HL-60 (cell line): ENCODE measurements at regions not wholly inside any gene's neighbourhood (a gene's known extent, or its start where the extent isn't known, plus 50 kb on each side); places are given as distances from the start of the nearest gene placed in this dataset.
A peak's percentile ranks its signal among the peaks of the same experiment; 100 is the strongest.

Experiments
- DNase-seq, 2 experiments: peaks; one replicate each; pipeline ENCODE4 v3.0.0-alpha.2; 2010 to 2020; ENCODE audit warnings: low read depth in 1 of 2, low spot score in 1 of 2
- H3K27ac ChIP-seq: fragments of 250-450 bp; sonication (Bioruptor Pico); replicated peaks from 2 replicates; pipeline ENCODE4 v1.5.1; 2020; ENCODE audit warnings: mild to moderate bottlenecking, moderate library complexity
- H3K27me3 ChIP-seq: fragments of 250-450 bp; sonication (Bioruptor Pico); 2 replicates; pipeline ENCODE4 v1.5.1; 2021; ENCODE audit warnings: mild to moderate bottlenecking, moderate library complexity; ENCODE audit not compliant: insufficient read depth, poor library complexity, severe bottlenecking
- H3K4me3 ChIP-seq: replicated peaks from 2 replicates; pipeline ENCODE4 v1.5.1; 2011; ENCODE audit warnings: mild to moderate bottlenecking, control low read depth, low read length; ENCODE audit not compliant: insufficient read depth
- GABPA ChIP-seq: IDR thresholded peaks from 2 replicates; pipeline ENCODE4 v1.6.1; 2012; ENCODE audit warnings: low read depth
- POLR2AphosphoS5 ChIP-seq: IDR thresholded peaks from 2 replicates; pipeline ENCODE4 v1.6.1; 2012; ENCODE audit warnings: low read depth
- SPI1 ChIP-seq: IDR thresholded peaks from 2 replicates; pipeline ENCODE4 v1.6.1; 2012; ENCODE audit warnings: low read depth, mild to moderate bottlenecking, borderline replicate concordance
- TF ChIP-seq, protein P1 (sequence below): IDR thresholded peaks from one replicate; pipeline ENCODE4 v1.5.1; 2011; ENCODE audit warnings: low read length, control low read depth, inconsistent platforms; ENCODE audit not compliant: insufficient read depth
- TF ChIP-seq, protein P2 (sequence below): IDR thresholded peaks from 2 replicates; pipeline ENCODE4 v1.6.1; 2012; ENCODE audit warnings: low read depth; ENCODE audit not compliant: insufficient replicate concordance

DNA sequence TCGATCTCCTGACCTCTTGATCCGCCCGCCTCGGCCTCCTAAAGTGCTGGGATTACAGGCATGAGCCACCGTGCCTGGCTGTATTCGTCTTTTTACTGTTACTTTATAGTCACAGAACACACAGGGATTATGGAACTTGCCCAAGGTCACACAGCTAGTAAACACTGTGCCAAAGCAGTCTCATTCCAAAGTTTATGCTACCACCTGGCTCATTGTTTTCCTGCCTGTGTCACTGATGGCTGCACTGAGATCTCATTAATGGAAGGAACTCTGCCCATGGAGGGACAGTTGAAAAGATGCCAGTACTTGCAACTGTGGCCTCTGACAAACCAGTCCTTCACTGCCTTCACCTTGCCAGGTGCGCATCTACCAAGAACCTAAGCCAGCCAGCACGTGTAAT is 517.7 kb downstream of the BCOR start:
- no peak overlapping the region for H3K4me3 ChIP-seq
- H3K27me3 ChIP-seq, result peaks cover 4% of the 10 kb centered on the region
- DNase-seq, result no peak
- no peak overlapping the region for H3K27ac ChIP-seq
- no peak for TF ChIP-seq SPI1
- TF ChIP-seq, protein P1, sequence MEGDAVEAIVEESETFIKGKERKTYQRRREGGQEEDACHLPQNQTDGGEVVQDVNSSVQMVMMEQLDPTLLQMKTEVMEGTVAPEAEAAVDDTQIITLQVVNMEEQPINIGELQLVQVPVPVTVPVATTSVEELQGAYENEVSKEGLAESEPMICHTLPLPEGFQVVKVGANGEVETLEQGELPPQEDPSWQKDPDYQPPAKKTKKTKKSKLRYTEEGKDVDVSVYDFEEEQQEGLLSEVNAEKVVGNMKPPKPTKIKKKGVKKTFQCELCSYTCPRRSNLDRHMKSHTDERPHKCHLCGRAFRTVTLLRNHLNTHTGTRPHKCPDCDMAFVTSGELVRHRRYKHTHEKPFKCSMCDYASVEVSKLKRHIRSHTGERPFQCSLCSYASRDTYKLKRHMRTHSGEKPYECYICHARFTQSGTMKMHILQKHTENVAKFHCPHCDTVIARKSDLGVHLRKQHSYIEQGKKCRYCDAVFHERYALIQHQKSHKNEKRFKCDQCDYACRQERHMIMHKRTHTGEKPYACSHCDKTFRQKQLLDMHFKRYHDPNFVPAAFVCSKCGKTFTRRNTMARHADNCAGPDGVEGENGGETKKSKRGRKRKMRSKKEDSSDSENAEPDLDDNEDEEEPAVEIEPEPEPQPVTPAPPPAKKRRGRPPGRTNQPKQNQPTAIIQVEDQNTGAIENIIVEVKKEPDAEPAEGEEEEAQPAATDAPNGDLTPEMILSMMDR, result no peak
- no peak for TF ChIP-seq POLR2AphosphoS5
- TF ChIP-seq, protein P2, sequence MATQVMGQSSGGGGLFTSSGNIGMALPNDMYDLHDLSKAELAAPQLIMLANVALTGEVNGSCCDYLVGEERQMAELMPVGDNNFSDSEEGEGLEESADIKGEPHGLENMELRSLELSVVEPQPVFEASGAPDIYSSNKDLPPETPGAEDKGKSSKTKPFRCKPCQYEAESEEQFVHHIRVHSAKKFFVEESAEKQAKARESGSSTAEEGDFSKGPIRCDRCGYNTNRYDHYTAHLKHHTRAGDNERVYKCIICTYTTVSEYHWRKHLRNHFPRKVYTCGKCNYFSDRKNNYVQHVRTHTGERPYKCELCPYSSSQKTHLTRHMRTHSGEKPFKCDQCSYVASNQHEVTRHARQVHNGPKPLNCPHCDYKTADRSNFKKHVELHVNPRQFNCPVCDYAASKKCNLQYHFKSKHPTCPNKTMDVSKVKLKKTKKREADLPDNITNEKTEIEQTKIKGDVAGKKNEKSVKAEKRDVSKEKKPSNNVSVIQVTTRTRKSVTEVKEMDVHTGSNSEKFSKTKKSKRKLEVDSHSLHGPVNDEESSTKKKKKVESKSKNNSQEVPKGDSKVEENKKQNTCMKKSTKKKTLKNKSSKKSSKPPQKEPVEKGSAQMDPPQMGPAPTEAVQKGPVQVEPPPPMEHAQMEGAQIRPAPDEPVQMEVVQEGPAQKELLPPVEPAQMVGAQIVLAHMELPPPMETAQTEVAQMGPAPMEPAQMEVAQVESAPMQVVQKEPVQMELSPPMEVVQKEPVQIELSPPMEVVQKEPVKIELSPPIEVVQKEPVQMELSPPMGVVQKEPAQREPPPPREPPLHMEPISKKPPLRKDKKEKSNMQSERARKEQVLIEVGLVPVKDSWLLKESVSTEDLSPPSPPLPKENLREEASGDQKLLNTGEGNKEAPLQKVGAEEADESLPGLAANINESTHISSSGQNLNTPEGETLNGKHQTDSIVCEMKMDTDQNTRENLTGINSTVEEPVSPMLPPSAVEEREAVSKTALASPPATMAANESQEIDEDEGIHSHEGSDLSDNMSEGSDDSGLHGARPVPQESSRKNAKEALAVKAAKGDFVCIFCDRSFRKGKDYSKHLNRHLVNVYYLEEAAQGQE, result no peak
- no peak for TF ChIP-seq GABPA

DNA sequence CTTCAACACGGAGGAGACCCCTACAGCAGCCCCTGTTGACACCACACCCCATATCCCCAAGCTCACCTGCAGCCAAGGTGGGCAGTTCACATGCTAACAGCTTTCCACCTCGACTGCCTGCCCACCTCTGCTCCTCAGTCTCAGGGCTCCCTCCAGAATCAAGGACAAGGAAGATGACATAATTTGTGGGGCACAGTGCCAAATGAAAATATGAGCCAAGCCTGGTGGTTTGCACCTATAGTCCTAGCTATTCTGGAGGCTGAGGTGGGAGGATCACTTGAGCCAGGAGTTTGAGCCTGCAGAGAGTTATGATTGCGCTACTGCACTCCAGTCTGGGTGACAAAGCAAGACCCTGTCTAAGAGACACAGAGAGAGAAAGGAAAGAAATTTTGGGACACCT is 516.3 kb downstream of the BCOR start:
- Histone ChIP-seq H3K27ac (no peak overlapping the region), H3K4me3 (no peak overlapping the region), H3K27me3 (peaks cover 4% of the 10 kb centered on the region)
- no peak for TF ChIP-seq GABPA
- TF ChIP-seq, protein P2, result no peak
- no peak for TF ChIP-seq SPI1
- no peak for TF ChIP-seq POLR2AphosphoS5
- TF ChIP-seq, protein P1, result no peak
- no peak for DNase-seq

DNA sequence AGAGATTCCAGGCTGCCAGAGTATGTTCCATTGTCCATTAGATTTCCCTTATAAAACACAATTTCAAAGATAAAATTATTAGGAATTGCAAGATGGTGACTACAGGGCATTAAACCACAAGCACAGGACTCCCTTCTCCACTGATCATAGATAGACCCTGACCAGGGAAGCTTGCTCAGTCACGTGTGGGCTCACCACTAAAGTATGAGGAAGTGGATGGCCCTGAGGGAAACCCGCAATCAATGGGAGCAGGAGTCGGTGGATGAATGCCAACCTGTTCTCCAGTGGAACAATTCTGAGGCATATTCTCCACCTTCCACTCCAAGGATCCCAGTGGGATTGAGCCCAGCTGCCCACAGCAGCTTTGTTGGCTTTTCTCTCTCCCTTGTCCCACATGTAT is 515.7 kb downstream of the BCOR start:
- DNase-seq, result peak in 1 of 2 experiments; percentile 30
- TF ChIP-seq, protein P1, result no peak
- peak; percentile 62; the same call in 1 of the 2 replicates for TF ChIP-seq SPI1
- peaks cover 4% of the 10 kb centered on the region for H3K27me3 ChIP-seq
- H3K4me3 ChIP-seq, result no peak overlapping the region
- no peak overlapping the region for H3K27ac ChIP-seq

DNA sequence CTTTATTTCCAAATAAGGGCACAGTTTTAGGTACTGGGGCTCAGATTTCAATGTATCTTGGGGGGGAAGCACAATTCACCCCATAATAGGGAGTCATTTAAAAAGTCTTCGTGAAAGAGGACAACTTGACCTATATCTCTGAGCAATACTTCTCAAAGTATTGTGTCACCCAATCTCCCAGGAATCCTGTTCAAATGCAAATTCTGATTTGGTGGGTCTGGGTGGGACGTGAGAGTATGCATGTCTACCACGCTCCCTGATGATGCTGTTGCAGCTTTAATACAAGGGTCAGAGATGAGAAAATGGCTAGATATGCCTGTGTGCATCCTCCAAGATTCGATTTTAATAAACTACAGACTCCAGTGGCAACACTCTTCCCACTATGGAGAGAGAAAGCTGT is 514.8 kb downstream of the BCOR start:
- no peak for DNase-seq
- Histone ChIP-seq H3K27ac (no peak overlapping the region), H3K27me3 (no peaks in the 10 kb centered on the region), H3K4me3 (no peak overlapping the region)
- no peak for TF ChIP-seq POLR2AphosphoS5
- TF ChIP-seq, protein P1, result no peak
- TF ChIP-seq, protein P2, result no peak
- TF ChIP-seq SPI1, result no peak
- no peak for TF ChIP-seq GABPA
